ENCODE measurements at regions not wholly inside any gene's neighbourhood (a gene's known extent, or its start where the extent isn't known, plus 50 kb on each side); places are given as distances from the start of the nearest gene placed in this dataset.
A peak's percentile ranks its signal among the peaks of the same experiment; 100 is the strongest.

GRCh38 chr2:111689174-111689573, 194.8 kb downstream of the ANAPC1 start:
- Histone ChIP-seq H3K4ac (ENCODE audit: low read length) (no peak overlapping the region), H3K36me3 (replicated peaks in 1 of 2; ENCODE audit: control insufficient read depth in 2 of 2, insufficient read depth in 2 of 2, low read length in 2 of 2) (no peaks in the 10 kb centered on the region), H3K27ac (replicated peaks; ENCODE audit: low read length) (no peak overlapping the region), H3K14ac (ENCODE audit: low read length) (no peak overlapping the region), H3K79me1 (ENCODE audit: low read depth, low read length) (no peaks in the 10 kb centered on the region), H4K91ac (ENCODE audit: low read depth, low read length, poor library complexity) (no peak overlapping the region), H3K4me1 (ENCODE audit: control insufficient read depth in 2 of 2, insufficient read depth in 1 of 2, low read depth in 1 of 2, low read length in 2 of 2) (peaks cover 0 to 2% of the 10 kb centered on the region in 2 donors), H2AFZ (ENCODE audit: low read length) (no peak overlapping the region), H3K9ac (ENCODE audit: low read depth, low read length, poor library complexity) (no peak overlapping the region), H3K4me2 (ENCODE audit: insufficient read depth, low read length, poor library complexity, severe bottlenecking) (no peak overlapping the region), H3K18ac (ENCODE audit: low read length) (no peak overlapping the region), H3K4me3 (ENCODE audit: low read length in 2 of 2) (no peak overlapping the region), H2BK120ac (ENCODE audit: low read depth, low read length) (no peak overlapping the region), H2BK12ac (ENCODE audit: low read length) (no peak overlapping the region), H3K27me3 (ENCODE audit: control insufficient read depth in 3 of 3, insufficient read depth in 3 of 3, low read depth in 1 of 3, low read length in 3 of 3) (no peaks in the 10 kb centered on the region), H2BK15ac (ENCODE audit: low read length) (no peak overlapping the region), H3K9me3 (replicated peaks in 1 of 2; ENCODE audit: control insufficient read depth in 2 of 2, insufficient read depth in 1 of 2, low read depth in 1 of 2, low read length in 2 of 2) (peaks cover 0 to 2% of the 10 kb centered on the region in 2 donors), H2BK5ac (ENCODE audit: low read length) (no peak overlapping the region), H3K23ac (ENCODE audit: low read depth, low read length, poor library complexity) (peak overlapping the region; percentile 8), H4K8ac (ENCODE audit: low read depth, low read length) (no peak overlapping the region), H2AK5ac (ENCODE audit: low read depth, low read length) (no peak overlapping the region)
- no peak for DNase-seq (ENCODE audit: low spot score)

GRCh38 chr2:111689941-111690340, 194.1 kb downstream of the ANAPC1 start:
- H2AFZ ChIP-seq (ENCODE audit: low read length), result no peak overlapping the region
- no peak overlapping the region for H3K18ac ChIP-seq (ENCODE audit: low read length)
- no peaks in the 10 kb centered on the region for H3K36me3 ChIP-seq (replicated peaks in 1 of 2; ENCODE audit: control insufficient read depth in 2 of 2, insufficient read depth in 2 of 2, low read length in 2 of 2)
- no peak for DNase-seq (ENCODE audit: low spot score)
- no peak overlapping the region for H3K4ac ChIP-seq (ENCODE audit: low read length)
- H2AK5ac ChIP-seq (ENCODE audit: low read depth, low read length), result no peak overlapping the region
- H2BK5ac ChIP-seq (ENCODE audit: low read length), result no peak overlapping the region
- H3K4me3 ChIP-seq (ENCODE audit: low read length in 2 of 2), result no peak overlapping the region
- no peak overlapping the region for H3K23ac ChIP-seq (ENCODE audit: low read depth, low read length, poor library complexity)
- H3K27me3 ChIP-seq (ENCODE audit: control insufficient read depth in 3 of 3, insufficient read depth in 3 of 3, low read depth in 1 of 3, low read length in 3 of 3), result no peaks in the 10 kb centered on the region
- H2BK15ac ChIP-seq (ENCODE audit: low read length), result no peak overlapping the region
- no peak overlapping the region for H4K91ac ChIP-seq (ENCODE audit: low read depth, low read length, poor library complexity)
- H2BK120ac ChIP-seq (ENCODE audit: low read depth, low read length), result no peak overlapping the region
- H3K14ac ChIP-seq (ENCODE audit: low read length), result no peak overlapping the region
- H3K9me3 ChIP-seq (replicated peaks in 1 of 2; ENCODE audit: control insufficient read depth in 2 of 2, insufficient read depth in 1 of 2, low read depth in 1 of 2, low read length in 2 of 2), result peaks cover 0 to 2% of the 10 kb centered on the region in 2 donors
- H2BK12ac ChIP-seq (ENCODE audit: low read length), result no peak overlapping the region
- WGBS, 2 donors (ENCODE audit: extremely low coverage in 2 of 2, insufficient read length in 2 of 2, insufficient replicate concordance in 1 of 2), result no CpG with 5 or more reads among the region's 5 CpGs
- H3K4me2 ChIP-seq (ENCODE audit: insufficient read depth, low read length, poor library complexity, severe bottlenecking), result no peak overlapping the region
- H3K9ac ChIP-seq (ENCODE audit: low read depth, low read length, poor library complexity), result no peak overlapping the region
- H3K4me1 ChIP-seq (ENCODE audit: control insufficient read depth in 2 of 2, insufficient read depth in 1 of 2, low read depth in 1 of 2, low read length in 2 of 2), result peaks cover 0 to 2% of the 10 kb centered on the region in 2 donors
- no peaks in the 10 kb centered on the region for H3K79me1 ChIP-seq (ENCODE audit: low read depth, low read length)
- H3K27ac ChIP-seq (replicated peaks; ENCODE audit: low read length), result no peak overlapping the region
- H4K8ac ChIP-seq (ENCODE audit: low read depth, low read length), result no peak overlapping the region

GRCh38 chr2:111691164-111691875, 192.7 kb downstream of the ANAPC1 start:
- H2BK12ac ChIP-seq (ENCODE audit: low read length), result no peak overlapping the region
- H3K4me3 ChIP-seq (ENCODE audit: low read length in 2 of 2), result no peak overlapping the region
- H3K79me1 ChIP-seq (ENCODE audit: low read depth, low read length), result no peaks in the 10 kb centered on the region
- no peak overlapping the region for H3K4me2 ChIP-seq (ENCODE audit: insufficient read depth, low read length, poor library complexity, severe bottlenecking)
- no peak for DNase-seq (ENCODE audit: low spot score)
- H3K9ac ChIP-seq (ENCODE audit: low read depth, low read length, poor library complexity), result no peak overlapping the region
- peaks cover 4 to 8% of the 10 kb centered on the region in 2 donors for H3K9me3 ChIP-seq (replicated peaks in 1 of 2; ENCODE audit: control insufficient read depth in 2 of 2, insufficient read depth in 1 of 2, low read depth in 1 of 2, low read length in 2 of 2)
- no peak overlapping the region for H3K4ac ChIP-seq (ENCODE audit: low read length)
- no peak overlapping the region for H3K27ac ChIP-seq (replicated peaks; ENCODE audit: low read length)
- no peak overlapping the region for H4K8ac ChIP-seq (ENCODE audit: low read depth, low read length)
- H2BK5ac ChIP-seq (ENCODE audit: low read length), result no peak overlapping the region
- no peaks in the 10 kb centered on the region for H3K36me3 ChIP-seq (replicated peaks in 1 of 2; ENCODE audit: control insufficient read depth in 2 of 2, insufficient read depth in 2 of 2, low read length in 2 of 2)
- no peak overlapping the region for H3K18ac ChIP-seq (ENCODE audit: low read length)
- H2AK5ac ChIP-seq (ENCODE audit: low read depth, low read length), result no peak overlapping the region
- no peak overlapping the region for H3K23ac ChIP-seq (ENCODE audit: low read depth, low read length, poor library complexity)
- H4K91ac ChIP-seq (ENCODE audit: low read depth, low read length, poor library complexity), result no peak overlapping the region
- H3K4me1 ChIP-seq (ENCODE audit: control insufficient read depth in 2 of 2, insufficient read depth in 1 of 2, low read depth in 1 of 2, low read length in 2 of 2), result peaks cover 0 to 2% of the 10 kb centered on the region in 2 donors
- H3K27me3 ChIP-seq (ENCODE audit: control insufficient read depth in 3 of 3, insufficient read depth in 3 of 3, low read depth in 1 of 3, low read length in 3 of 3), result no peaks in the 10 kb centered on the region
- no peak overlapping the region for H3K14ac ChIP-seq (ENCODE audit: low read length)
- no peak overlapping the region for H2AFZ ChIP-seq (ENCODE audit: low read length)
- H2BK15ac ChIP-seq (ENCODE audit: low read length), result no peak overlapping the region
- H2BK120ac ChIP-seq (ENCODE audit: low read depth, low read length), result no peak overlapping the region
- WGBS, 2 donors (ENCODE audit: extremely low coverage in 2 of 2, insufficient read length in 2 of 2, insufficient replicate concordance in 1 of 2), result no CpG with 5 or more reads among the region's 5 CpGs

GRCh38 chr2:111692311-111692710, 191.7 kb downstream of the ANAPC1 start:
- H3K4me1 ChIP-seq (ENCODE audit: control insufficient read depth in 2 of 2, insufficient read depth in 1 of 2, low read depth in 1 of 2, low read length in 2 of 2), result peaks cover 0 to 2% of the 10 kb centered on the region in 2 donors
- H3K27ac ChIP-seq (replicated peaks; ENCODE audit: low read length), result no peak overlapping the region
- no peak overlapping the region for H2BK15ac ChIP-seq (ENCODE audit: low read length)

More at GRCh38 chr2:111692311-111692710, 191.7 kb downstream of the ANAPC1 start:
- Histone ChIP-seq H2AK5ac (ENCODE audit: low read depth, low read length) (no peak overlapping the region), H3K4me3 (ENCODE audit: low read length in 2 of 2) (no peak overlapping the region), H3K9ac (ENCODE audit: low read depth, low read length, poor library complexity) (no peak overlapping the region), H3K4me2 (ENCODE audit: insufficient read depth, low read length, poor library complexity, severe bottlenecking) (no peak overlapping the region), H3K9me3 (replicated peaks in 1 of 2; ENCODE audit: control insufficient read depth in 2 of 2, insufficient read depth in 1 of 2, low read depth in 1 of 2, low read length in 2 of 2) (peaks cover 4 to 8% of the 10 kb centered on the region in 2 donors), H2BK5ac (ENCODE audit: low read length) (no peak overlapping the region), H3K27me3 (ENCODE audit: control insufficient read depth in 3 of 3, insufficient read depth in 3 of 3, low read depth in 1 of 3, low read length in 3 of 3) (no peaks in the 10 kb centered on the region), H3K14ac (ENCODE audit: low read length) (no peak overlapping the region), H3K18ac (ENCODE audit: low read length) (peak overlapping the region; percentile 27), H2BK120ac (ENCODE audit: low read depth, low read length) (peak overlapping the region; percentile 4), H3K23ac (ENCODE audit: low read depth, low read length, poor library complexity) (no peak overlapping the region), H2AFZ (ENCODE audit: low read length) (no peak overlapping the region), H4K8ac (ENCODE audit: low read depth, low read length) (no peak overlapping the region), H3K4ac (ENCODE audit: low read length) (no peak overlapping the region), H2BK12ac (ENCODE audit: low read length) (no peak overlapping the region), H3K36me3 (replicated peaks in 1 of 2; ENCODE audit: control insufficient read depth in 2 of 2, insufficient read depth in 2 of 2, low read length in 2 of 2) (no peaks in the 10 kb centered on the region), H4K91ac (ENCODE audit: low read depth, low read length, poor library complexity) (peak overlapping the region; percentile 81), H3K79me1 (ENCODE audit: low read depth, low read length) (no peaks in the 10 kb centered on the region)
- whole genome bisulfite sequencing, 2 donors (ENCODE audit: extremely low coverage in 2 of 2, insufficient read length in 2 of 2, insufficient replicate concordance in 1 of 2), result no CpG with 5 or more reads among the region's 2 CpGs
- no peak for DNase-seq (ENCODE audit: low spot score)

Data from neuronal stem cell (in vitro differentiated cells).